ENCODE measurements at regions not wholly inside any gene's neighbourhood (a gene's known extent, or its start where the extent isn't known, plus 50 kb on each side); places are given as distances from the start of the nearest gene placed in this dataset.
"Not testable (repeated sequence)": the region's sequence is repeated elsewhere in the genome, so short reads cannot be mapped to it uniquely, and the experiment has no call there.

DNA sequence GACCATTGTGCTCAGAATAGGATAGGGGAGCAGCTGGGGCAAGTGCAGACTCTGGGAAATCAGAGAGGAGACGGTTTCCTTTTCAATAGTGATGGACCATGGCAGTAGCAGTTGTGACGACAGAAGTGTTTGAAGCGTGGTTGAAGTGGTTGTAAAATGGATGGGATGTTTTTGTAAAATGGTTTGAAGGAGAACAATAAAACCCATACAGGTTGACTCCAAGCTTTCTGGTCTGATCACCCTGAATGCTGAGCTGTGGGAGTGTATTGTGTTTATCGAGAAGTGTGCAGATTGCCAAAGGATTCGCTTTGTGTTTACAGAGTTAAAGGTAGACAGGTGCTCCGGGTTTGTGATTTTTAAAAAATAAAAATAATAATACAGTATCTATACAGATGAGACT, 255.2 kb upstream of the SULF2 start:
- intact Hi-C loops (cut with DNase I): no loop called here
- no peak for TF ChIP-seq POLR2AphosphoS5 (IDR thresholded peaks at IDR 0.05)
- TF ChIP-seq, protein P1, sequence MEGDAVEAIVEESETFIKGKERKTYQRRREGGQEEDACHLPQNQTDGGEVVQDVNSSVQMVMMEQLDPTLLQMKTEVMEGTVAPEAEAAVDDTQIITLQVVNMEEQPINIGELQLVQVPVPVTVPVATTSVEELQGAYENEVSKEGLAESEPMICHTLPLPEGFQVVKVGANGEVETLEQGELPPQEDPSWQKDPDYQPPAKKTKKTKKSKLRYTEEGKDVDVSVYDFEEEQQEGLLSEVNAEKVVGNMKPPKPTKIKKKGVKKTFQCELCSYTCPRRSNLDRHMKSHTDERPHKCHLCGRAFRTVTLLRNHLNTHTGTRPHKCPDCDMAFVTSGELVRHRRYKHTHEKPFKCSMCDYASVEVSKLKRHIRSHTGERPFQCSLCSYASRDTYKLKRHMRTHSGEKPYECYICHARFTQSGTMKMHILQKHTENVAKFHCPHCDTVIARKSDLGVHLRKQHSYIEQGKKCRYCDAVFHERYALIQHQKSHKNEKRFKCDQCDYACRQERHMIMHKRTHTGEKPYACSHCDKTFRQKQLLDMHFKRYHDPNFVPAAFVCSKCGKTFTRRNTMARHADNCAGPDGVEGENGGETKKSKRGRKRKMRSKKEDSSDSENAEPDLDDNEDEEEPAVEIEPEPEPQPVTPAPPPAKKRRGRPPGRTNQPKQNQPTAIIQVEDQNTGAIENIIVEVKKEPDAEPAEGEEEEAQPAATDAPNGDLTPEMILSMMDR (IDR thresholded peaks at IDR 0.05): no peak
- no peak for TF ChIP-seq POLR2A (IDR thresholded peaks at IDR 0.05; ENCODE audit: low read depth)
- TF ChIP-seq EP300 (IDR thresholded peaks at IDR 0.05): no peak
- H3K27ac ChIP-seq (replicated peaks in 1 of 4): no peak overlapping the region
- H3K4me3 ChIP-seq: no peak overlapping the region
- no peak for DNase-seq (ENCODE audit: extremely low spot score)
- no peaks in the 10 kb centered on the region for H3K36me3 ChIP-seq
- H3K27me3 ChIP-seq: no peaks in the 10 kb centered on the region
- H3K9me3 ChIP-seq: no peaks in the 10 kb centered on the region
- H3K4me1 ChIP-seq: peaks cover 0 to 2% (median 0%) of the 10 kb centered on the region in 4 donors
- WGBS: 90% methylated on average over 6 of the region's 6 CpGs

DNA sequence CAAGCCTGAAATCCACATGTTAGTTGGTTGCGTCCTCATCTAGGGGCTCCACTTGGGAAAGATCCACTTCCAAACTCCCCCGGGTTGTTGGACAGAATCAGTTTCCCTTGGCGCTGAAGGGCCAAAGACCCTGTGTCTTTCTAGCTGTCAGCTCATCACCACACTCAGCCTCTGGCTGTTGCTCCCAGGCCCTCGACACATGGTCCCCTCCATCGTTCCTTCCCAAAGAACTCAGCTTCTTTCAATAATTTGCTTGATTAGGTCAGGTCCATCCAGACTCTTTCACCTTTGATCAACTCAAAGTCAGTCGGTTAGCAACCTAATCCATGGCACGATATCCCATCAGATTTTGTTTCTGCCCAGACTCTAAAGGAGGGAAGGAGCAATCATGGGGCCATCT, 254.8 kb upstream of the SULF2 start:
- WGBS: 83% methylated on average over 7 of the region's 7 CpGs

DNA sequence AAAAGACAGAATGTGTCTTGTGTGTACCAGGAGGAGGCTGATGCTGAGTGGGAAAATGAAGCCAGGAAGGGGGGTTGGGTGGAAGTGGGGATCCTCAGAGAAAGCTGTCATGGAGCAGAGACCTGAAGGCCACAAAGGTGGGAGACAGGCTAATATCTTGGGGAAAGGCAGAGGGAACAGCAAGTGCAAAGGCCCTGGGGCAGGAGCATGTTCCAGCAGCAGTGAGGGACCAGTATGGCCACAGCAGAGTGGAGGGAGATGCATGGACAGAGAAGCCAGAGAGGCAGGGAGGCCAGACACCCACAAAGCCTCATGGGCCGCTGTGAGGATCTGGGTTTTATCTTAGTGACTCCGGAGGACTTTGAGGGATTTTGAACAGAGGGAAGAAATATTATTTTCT, 254.2 kb upstream of the SULF2 start:
- no peak for DNase-seq (ENCODE audit: extremely low spot score)
- Histone ChIP-seq H3K9me3 (no peaks in the 10 kb centered on the region), H3K4me1 (peaks cover 0 to 2% (median 0%) of the 10 kb centered on the region in 4 donors), H3K27ac (replicated peaks in 1 of 4) (no peak overlapping the region), H3K36me3 (no peaks in the 10 kb centered on the region), H3K4me3 (no peak overlapping the region), H3K27me3 (no peaks in the 10 kb centered on the region)
- intact Hi-C loops (cut with DNase I): no loop called here
- 92% methylated on average over 2 of the region's 2 CpGs for WGBS
- TF ChIP-seq, protein P1 (IDR thresholded peaks at IDR 0.05): no peak
- TF ChIP-seq POLR2A (IDR thresholded peaks at IDR 0.05; ENCODE audit: low read depth): no peak

More for the DNA sequence above, 254.8 kb upstream of the SULF2 start:
- Histone ChIP-seq H3K36me3 (no peaks in the 10 kb centered on the region), H3K27me3 (no peaks in the 10 kb centered on the region), H3K4me3 (no peak overlapping the region), H3K4me1 (peaks cover 0 to 2% (median 0%) of the 10 kb centered on the region in 4 donors), H3K9me3 (no peaks in the 10 kb centered on the region), H3K27ac (replicated peaks in 1 of 4) (no peak overlapping the region)
- TF ChIP-seq, protein P1 (IDR thresholded peaks at IDR 0.05): no peak
- TF ChIP-seq POLR2A (IDR thresholded peaks at IDR 0.05; ENCODE audit: low read depth) (no peak), POLR2AphosphoS5 (IDR thresholded peaks at IDR 0.05) (no peak), EP300 (IDR thresholded peaks at IDR 0.05) (no peak)
- intact Hi-C loops (cut with DNase I): no loop called here
- no peak for DNase-seq (ENCODE audit: extremely low spot score)

DNA sequence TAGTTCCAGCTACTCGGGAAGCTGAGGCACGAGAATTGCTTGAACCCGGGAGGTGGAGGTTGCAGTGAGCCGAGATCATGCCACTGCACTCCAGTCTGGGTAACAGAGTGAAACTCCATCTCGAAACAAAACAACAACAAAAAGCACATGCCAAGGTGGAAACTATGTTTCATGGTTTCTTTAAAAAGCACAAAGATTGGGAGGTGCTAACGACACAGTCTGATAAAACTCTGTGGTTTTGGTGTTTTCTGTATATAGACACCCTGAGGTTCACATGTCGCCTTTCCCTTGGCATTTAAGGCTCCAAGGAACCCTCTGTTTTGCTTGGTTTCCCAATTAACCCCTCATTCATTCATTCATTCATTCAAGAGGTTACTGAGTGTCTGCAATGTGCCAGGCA, 253.4 kb upstream of the SULF2 start:
- Histone ChIP-seq H3K27me3 (no peaks in the 10 kb centered on the region), H3K27ac (replicated peaks in 1 of 4) (no peak overlapping the region), H3K36me3 (no peaks in the 10 kb centered on the region), H3K9me3 (no peaks in the 10 kb centered on the region), H3K4me3 (no peak overlapping the region), H3K4me1 (peaks cover 0 to 2% (median 0%) of the 10 kb centered on the region in 4 donors)
- 94% methylated on average over 7 of the region's 7 CpGs for WGBS
- TF ChIP-seq POLR2AphosphoS5 (IDR thresholded peaks at IDR 0.05): no peak
- TF ChIP-seq, protein P1 (IDR thresholded peaks at IDR 0.05): no peak
- intact Hi-C loops (cut with DNase I): no loop called here
- DNase-seq (ENCODE audit: extremely low spot score): no peak

DNA sequence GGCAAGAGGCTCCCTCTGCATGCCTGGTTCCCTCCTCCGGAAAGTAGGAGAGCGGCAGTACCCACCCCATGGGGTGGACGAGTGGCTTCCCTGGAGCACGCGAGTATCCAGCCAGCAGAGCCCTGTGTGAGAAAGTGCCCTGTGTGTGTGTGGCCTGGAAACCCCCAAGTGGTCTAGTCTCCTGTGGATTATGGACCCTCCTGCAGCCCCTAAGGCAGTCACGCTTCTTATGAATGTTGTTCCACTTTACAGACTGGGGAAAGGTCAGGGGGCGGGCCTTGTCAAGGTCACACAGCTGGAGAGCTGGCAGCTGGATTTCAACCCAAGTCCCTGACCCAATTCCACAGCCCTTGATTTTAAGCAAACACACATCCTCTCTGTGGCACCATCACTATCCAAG, 252.5 kb upstream of the SULF2 start:
- H3K36me3 ChIP-seq; intact Hi-C loops (cut with DNase I); DNase-seq (ENCODE audit: extremely low spot score); H3K27me3 ChIP-seq; H3K4me1 ChIP-seq; H3K4me3 ChIP-seq; H3K9me3 ChIP-seq; H3K27ac ChIP-seq (replicated peaks in 1 of 4): not testable (repeated sequence)
- 87% methylated on average over 6 of the region's 7 CpGs for WGBS
